NCI-H1105 (cell line): ENCODE measurements at regions not wholly inside any gene's neighbourhood (a gene's known extent, or its start where the extent isn't known, plus 50 kb on each side); places are given as distances from the start of the nearest gene placed in this dataset.
"Not testable (repeated sequence)": the region's sequence is repeated elsewhere in the genome, so short reads cannot be mapped to it uniquely, and the experiment has no call there.

Experiments used
- DNase-seq: peaks from one replicate; lab custom pipeline; 2025; lab: John Stamatoyannopoulos, UW

GRCh38 chr7:91568138-91568537 is 303.9 kb downstream of the FZD1 start:
- no peak for DNase-seq

GRCh38 chr7:91569728-91570457 is 305.7 kb downstream of the FZD1 start:
- peak; percentile 19 for DNase-seq

GRCh38 chr7:91570560-91570959 is 306.3 kb downstream of the FZD1 start:
- no peak for DNase-seq

- DNase-seq: no peak
Measured at GRCh38 chr7:91571601-91572000, 307.4 kb downstream of the FZD1 start.

- DNase-seq: no peak
Measured at GRCh38 chr7:91573405-91573804, 307.1 kb downstream of the MTERF1 start.

- not testable (repeated sequence) for DNase-seq
Measured at GRCh38 chr7:91576459-91576858, 304.0 kb downstream of the MTERF1 start.

- no peak for DNase-seq
Measured at GRCh38 chr7:91579837-91580236, 300.7 kb downstream of the MTERF1 start.

GRCh38 chr7:91582799-91583477 is 297.6 kb downstream of the MTERF1 start:
- DNase-seq: no peak

GRCh38 chr7:91596287-91596686 is 284.2 kb downstream of the MTERF1 start:
- DNase-seq: no peak

GRCh38 chr7:91598791-91599190 is 281.7 kb downstream of the MTERF1 start:
- no peak for DNase-seq

GRCh38 chr7:91600112-91600511 is 280.4 kb downstream of the MTERF1 start:
- no peak for DNase-seq

GRCh38 chr7:91603707-91604106 is 276.8 kb downstream of the MTERF1 start:
- no peak for DNase-seq

- DNase-seq: no peak
Measured at GRCh38 chr7:91608606-91609005, 271.9 kb downstream of the MTERF1 start.

GRCh38 chr7:91609525-91609924 is 271.0 kb downstream of the MTERF1 start:
- DNase-seq: no peak

- no peak for DNase-seq
Measured at GRCh38 chr7:91614431-91614830, 266.1 kb downstream of the MTERF1 start.

- DNase-seq: no peak
Measured at GRCh38 chr7:91618776-91619765, 261.4 kb downstream of the MTERF1 start.

- DNase-seq: no peak
Measured at GRCh38 chr7:91620827-91621226, 259.7 kb downstream of the MTERF1 start.

GRCh38 chr7:91627324-91627723 is 253.2 kb downstream of the MTERF1 start:
- not testable (repeated sequence) for DNase-seq

- DNase-seq: peak; percentile 26
Measured at GRCh38 chr7:91628742-91629141, 251.8 kb downstream of the MTERF1 start.

- DNase-seq: no peak
Measured at GRCh38 chr7:91630581-91631380, 249.7 kb downstream of the MTERF1 start.

GRCh38 chr7:91632234-91632940 is 248.1 kb downstream of the MTERF1 start:
- no peak for DNase-seq
